ENCODE measurements at regions not wholly inside any gene's neighbourhood (a gene's known extent, or its start where the extent isn't known, plus 50 kb on each side); places are given as distances from the start of the nearest gene placed in this dataset.

DNA sequence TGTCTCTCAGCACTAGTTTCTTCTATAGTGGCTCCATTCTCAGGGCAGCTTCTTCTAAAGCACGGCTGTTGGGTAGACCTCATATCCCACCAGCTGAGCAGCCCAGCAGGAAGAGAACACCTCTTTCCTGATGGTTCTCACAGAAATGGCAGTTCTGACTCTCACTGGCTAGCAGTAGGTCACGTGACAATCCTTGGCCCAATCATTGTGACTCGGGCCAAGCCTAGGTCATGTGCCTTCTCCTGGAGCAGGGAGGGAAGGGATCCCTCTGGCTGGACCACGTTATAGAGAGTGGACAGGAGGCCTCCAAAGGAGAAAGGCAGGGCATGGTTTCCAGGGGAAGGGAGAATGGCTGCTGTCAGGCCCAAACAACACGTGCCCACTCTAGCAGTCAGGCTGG is 149.1 kb downstream of the AACS start (continued):
- TF ChIP-seq, protein P1, sequence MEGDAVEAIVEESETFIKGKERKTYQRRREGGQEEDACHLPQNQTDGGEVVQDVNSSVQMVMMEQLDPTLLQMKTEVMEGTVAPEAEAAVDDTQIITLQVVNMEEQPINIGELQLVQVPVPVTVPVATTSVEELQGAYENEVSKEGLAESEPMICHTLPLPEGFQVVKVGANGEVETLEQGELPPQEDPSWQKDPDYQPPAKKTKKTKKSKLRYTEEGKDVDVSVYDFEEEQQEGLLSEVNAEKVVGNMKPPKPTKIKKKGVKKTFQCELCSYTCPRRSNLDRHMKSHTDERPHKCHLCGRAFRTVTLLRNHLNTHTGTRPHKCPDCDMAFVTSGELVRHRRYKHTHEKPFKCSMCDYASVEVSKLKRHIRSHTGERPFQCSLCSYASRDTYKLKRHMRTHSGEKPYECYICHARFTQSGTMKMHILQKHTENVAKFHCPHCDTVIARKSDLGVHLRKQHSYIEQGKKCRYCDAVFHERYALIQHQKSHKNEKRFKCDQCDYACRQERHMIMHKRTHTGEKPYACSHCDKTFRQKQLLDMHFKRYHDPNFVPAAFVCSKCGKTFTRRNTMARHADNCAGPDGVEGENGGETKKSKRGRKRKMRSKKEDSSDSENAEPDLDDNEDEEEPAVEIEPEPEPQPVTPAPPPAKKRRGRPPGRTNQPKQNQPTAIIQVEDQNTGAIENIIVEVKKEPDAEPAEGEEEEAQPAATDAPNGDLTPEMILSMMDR (conservative IDR thresholded peaks at IDR 0.05; ENCODE audit: low read depth in 2 of 2): no peak
- no peak for TF ChIP-seq ZNF331 (CRISPR knock-in tag; IDR thresholded peaks at IDR 0.05; ENCODE audit: low read depth)

DNA sequence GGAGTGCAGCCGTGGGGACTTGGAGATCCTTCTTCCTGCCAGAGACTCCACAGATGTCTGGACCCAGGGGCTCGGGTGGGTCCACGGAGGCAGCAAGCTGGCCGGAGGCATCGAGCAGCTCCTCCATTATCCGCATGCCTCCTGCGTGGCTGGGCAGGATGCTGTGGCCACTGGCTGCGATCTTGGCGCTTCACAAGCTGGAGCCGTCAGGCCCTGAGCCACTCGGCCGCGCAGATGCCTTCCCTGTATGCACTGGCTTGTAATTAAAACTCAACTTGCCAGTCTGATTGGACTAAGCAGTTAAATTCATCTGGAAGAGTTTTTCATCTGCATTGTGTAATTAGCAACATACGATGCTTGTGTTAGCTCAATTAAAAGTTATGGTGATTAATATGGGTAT is 151.5 kb downstream of the AACS start:
- Histone ChIP-seq H4K20me1 (replicated peaks; ENCODE audit: insufficient read depth) (peaks cover 21% of the 10 kb centered on the region; the same call in 1 of the 2 replicates), H3K27ac (ENCODE audit: low read depth) (no peak overlapping the region), H3K4me3 (no peak overlapping the region), H3K9me2 (ENCODE audit: insufficient read depth) (no peaks in the 10 kb centered on the region), H3K4me2 (no peak overlapping the region), H3K4me1 (ENCODE audit: insufficient read depth) (peaks cover 16% of the 10 kb centered on the region), H3K79me2 (replicated peaks; ENCODE audit: insufficient read depth) (peaks cover 89% of the 10 kb centered on the region), H3K36me3 (ENCODE audit: insufficient read depth) (no peaks in the 10 kb centered on the region), H3F3A (replicated peaks; ENCODE audit: low read depth) (no peaks in the 10 kb centered on the region), H2AFZ (no peak overlapping the region), H3K27me3 (ENCODE audit: insufficient read depth) (no peaks in the 10 kb centered on the region)
- Mint-ChIP-seq H3K36me3 (ENCODE audit: low read depth) (peaks cover 50% of the 10 kb centered on the region), H3K27me3 (ENCODE audit: insufficient read depth, low read depth, poor library complexity) (peaks cover 8% of the 10 kb centered on the region), H3K27ac (no peak overlapping the region), H3K4me3 (no peak overlapping the region), H3K9me3 (no peaks in the 10 kb centered on the region), H3K4me1 (peaks cover 41% of the 10 kb centered on the region)
- no peak for DNase-seq (ENCODE audit: low spot score)
- TF ChIP-seq, protein P2, sequence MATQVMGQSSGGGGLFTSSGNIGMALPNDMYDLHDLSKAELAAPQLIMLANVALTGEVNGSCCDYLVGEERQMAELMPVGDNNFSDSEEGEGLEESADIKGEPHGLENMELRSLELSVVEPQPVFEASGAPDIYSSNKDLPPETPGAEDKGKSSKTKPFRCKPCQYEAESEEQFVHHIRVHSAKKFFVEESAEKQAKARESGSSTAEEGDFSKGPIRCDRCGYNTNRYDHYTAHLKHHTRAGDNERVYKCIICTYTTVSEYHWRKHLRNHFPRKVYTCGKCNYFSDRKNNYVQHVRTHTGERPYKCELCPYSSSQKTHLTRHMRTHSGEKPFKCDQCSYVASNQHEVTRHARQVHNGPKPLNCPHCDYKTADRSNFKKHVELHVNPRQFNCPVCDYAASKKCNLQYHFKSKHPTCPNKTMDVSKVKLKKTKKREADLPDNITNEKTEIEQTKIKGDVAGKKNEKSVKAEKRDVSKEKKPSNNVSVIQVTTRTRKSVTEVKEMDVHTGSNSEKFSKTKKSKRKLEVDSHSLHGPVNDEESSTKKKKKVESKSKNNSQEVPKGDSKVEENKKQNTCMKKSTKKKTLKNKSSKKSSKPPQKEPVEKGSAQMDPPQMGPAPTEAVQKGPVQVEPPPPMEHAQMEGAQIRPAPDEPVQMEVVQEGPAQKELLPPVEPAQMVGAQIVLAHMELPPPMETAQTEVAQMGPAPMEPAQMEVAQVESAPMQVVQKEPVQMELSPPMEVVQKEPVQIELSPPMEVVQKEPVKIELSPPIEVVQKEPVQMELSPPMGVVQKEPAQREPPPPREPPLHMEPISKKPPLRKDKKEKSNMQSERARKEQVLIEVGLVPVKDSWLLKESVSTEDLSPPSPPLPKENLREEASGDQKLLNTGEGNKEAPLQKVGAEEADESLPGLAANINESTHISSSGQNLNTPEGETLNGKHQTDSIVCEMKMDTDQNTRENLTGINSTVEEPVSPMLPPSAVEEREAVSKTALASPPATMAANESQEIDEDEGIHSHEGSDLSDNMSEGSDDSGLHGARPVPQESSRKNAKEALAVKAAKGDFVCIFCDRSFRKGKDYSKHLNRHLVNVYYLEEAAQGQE (IDR thresholded peaks at IDR 0.05; ENCODE audit: unreplicated experiment): no peak
- TF ChIP-seq ZNF331 (CRISPR knock-in tag; IDR thresholded peaks at IDR 0.05; ENCODE audit: low read depth) (no peak), STAT1 (IDR thresholded peaks at IDR 0.05; ENCODE audit: unreplicated experiment) (no peak), EZH2phosphoT487 (IDR thresholded peaks at IDR 0.05; ENCODE audit: unreplicated experiment) (no peak), JUNB (IDR thresholded peaks at IDR 0.05; ENCODE audit: unreplicated experiment) (no peak)
- no peak for ATAC-seq

DNA sequence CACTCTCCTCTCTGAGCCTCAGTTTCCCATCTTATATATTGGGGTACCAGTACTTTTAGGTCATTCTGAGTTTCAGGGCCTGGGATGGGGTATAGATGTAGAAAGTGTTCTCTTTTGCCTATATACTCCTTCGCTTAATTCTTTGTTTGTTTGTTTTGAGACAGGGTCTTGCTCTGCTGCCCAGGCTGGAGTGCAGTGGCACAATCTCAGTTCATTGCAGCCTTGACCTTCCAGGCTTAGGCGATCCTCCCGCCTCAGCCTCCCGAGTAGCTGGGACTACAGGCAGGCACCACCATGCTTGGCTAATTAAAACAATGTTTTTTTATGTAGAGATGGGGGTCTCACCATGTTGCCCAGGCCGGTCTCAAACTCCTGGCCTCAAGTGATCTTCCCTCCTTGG is 152.1 kb downstream of the AACS start:
- Histone ChIP-seq H3K27ac (ENCODE audit: low read depth) (no peak overlapping the region), H3K79me2 (replicated peaks; ENCODE audit: insufficient read depth) (peaks cover 90% of the 10 kb centered on the region), H3K9me2 (ENCODE audit: insufficient read depth) (no peaks in the 10 kb centered on the region), H3K27me3 (ENCODE audit: insufficient read depth) (no peaks in the 10 kb centered on the region), H2AFZ (no peak overlapping the region), H3K4me3 (no peak overlapping the region), H3K4me1 (ENCODE audit: insufficient read depth) (peaks cover 16% of the 10 kb centered on the region), H3F3A (replicated peaks; ENCODE audit: low read depth) (no peaks in the 10 kb centered on the region), H3K36me3 (ENCODE audit: insufficient read depth) (no peaks in the 10 kb centered on the region), H4K20me1 (replicated peaks; ENCODE audit: insufficient read depth) (peaks cover 21% of the 10 kb centered on the region; the same call in 1 of the 2 replicates), H3K4me2 (no peak overlapping the region)
- no peak overlapping the region for H3K4me3 Mint-ChIP-seq
- TF ChIP-seq, protein P1 (conservative IDR thresholded peaks at IDR 0.05; ENCODE audit: low read depth in 2 of 2): no peak
- TF ChIP-seq POLR2AphosphoS5 (IDR thresholded peaks at IDR 0.05; ENCODE audit: low read depth): no peak
- TF ChIP-seq NANOG (IDR thresholded peaks at IDR 0.05; ENCODE audit: borderline replicate concordance): no peak
- TF ChIP-seq STAT1 (IDR thresholded peaks at IDR 0.05; ENCODE audit: unreplicated experiment): no peak
- no peak for TF ChIP-seq ZNF114 (CRISPR knock-in tag; IDR thresholded peaks at IDR 0.05)
- no peak for TF ChIP-seq EZH2phosphoT487 (IDR thresholded peaks at IDR 0.05; ENCODE audit: unreplicated experiment)
- ATAC-seq (no peak), DNase-seq (ENCODE audit: low spot score) (no peak)
- peaks cover 8% of the 10 kb centered on the region for H3K27me3 Mint-ChIP-seq (ENCODE audit: insufficient read depth, low read depth, poor library complexity)
- H3K9me3 Mint-ChIP-seq: no peaks in the 10 kb centered on the region
- no peak overlapping the region for H3K27ac Mint-ChIP-seq
- peaks cover 50% of the 10 kb centered on the region for H3K36me3 Mint-ChIP-seq (ENCODE audit: low read depth)
- H3K4me1 Mint-ChIP-seq: peaks cover 39% of the 10 kb centered on the region
